NCI-H1694 treated with DMSO at 0.1 percent for 48 hours (cell line): ENCODE measurements at regions not wholly inside any gene's neighbourhood (a gene's known extent, or its start where the extent isn't known, plus 50 kb on each side); places are given as distances from the start of the nearest gene placed in this dataset.
"Not testable (repeated sequence)": the region's sequence is repeated elsewhere in the genome, so short reads cannot be mapped to it uniquely, and the experiment has no call there.

ENCODE experiments used
- DNase-seq: peaks from one replicate; lab custom pipeline; 2025; lab: John Stamatoyannopoulos, UW

DNA sequence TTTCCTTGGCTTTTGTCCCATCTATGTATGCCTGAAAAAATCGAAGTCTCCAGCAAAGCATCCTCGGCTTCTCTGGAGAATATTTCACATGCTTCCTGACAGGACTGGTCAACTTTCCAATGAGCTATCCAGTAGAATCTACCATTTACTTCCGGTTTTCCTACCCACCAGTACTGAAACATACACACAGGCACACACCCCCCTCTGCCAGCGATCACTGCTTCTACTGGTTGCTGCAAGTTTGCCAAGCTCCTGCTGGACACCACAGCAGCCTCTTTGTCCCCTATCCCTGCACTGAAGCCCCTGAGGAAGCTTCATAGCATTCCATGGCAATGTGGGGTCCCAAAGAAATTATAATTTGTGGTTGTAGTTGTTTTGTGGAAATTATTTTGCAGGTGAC, 536.8 kb downstream of the MATN1 start:
- DNase-seq = no peak

DNA sequence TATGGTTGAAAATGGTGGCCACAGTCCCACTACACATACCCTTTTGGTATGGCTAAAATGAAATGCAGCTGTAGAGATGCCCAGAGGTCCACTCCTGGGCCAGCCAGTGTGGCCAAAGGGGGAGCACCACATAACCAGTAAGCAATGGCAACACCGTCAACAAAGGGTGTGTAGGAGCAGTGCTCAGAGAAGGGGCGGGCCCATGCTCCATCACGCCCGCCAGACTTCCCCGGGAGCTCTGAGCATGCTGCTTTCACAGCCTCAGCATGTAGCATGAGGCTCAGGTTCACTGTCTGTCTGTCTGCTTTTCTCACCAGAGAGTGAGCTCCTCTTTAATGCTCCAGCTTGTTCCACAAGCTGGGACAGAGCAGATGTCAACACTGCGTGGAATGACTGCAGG, 537.6 kb downstream of the MATN1 start:
- DNase-seq = no peak

- DNase-seq = no peak
Observed at GRCh38 chr1:30185313-30185712, 538.1 kb downstream of the MATN1 start.

DNA sequence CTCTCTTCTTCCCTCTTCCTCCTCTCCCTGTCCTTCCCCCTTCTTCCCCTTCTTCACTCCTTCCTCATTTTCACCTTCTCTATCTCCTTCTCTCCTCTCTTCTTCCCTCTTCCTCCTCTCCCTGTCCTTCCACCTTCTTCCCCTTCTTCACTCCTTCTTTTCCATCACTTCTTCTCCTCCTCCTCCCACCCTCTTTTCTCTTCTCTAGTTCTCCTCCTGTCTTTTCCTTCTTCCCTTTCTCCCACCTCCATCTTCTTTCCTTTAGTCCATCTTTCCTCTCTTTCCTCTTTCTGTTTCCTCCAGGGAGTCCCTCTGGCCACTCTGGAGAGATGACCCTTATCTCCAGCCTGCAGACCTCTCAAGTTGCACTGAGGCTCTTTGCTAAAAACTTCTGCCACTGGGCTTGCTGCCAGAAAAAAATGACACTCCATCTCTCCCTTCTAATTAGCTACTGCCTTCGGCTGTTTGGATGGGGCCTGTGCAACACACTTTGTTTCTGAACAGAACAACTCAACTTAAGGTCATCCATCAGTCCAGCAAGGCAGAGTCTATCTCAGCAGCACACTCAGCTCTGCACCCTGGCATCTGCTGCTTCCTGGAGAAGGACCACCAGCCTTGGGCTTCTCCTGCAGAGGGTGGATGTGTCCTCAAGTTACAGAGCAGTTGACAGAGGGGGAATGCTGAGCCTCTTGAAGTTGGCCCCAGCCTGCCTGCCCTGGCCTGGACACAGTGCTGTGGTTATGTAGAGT, 538.8 kb downstream of the MATN1 start:
- no peak for DNase-seq

- no peak for DNase-seq
Observed at GRCh38 chr1:30183895-30184294, 539.5 kb downstream of the MATN1 start.

DNA sequence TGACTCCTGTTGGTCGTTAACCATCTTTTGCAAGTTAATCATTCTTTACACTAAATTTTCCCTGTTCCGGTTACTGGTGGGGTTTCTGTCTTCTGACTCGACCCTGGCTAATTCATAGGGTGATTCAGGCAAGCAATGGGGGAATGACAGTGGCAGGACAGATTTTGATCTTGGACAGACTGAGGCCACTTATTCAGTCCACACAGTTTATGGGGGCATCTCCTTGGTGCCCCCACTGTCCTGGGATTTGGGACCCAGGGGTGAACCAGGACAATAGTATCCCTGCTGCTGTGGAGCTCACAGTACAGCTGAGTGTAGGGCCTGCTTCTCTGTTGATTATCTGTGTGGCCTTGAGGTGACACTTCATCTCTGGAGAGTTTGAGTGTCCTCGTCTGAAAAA, 540.4 kb downstream of the MATN1 start:
- DNase-seq = no peak

- DNase-seq = no peak
Observed at GRCh38 chr1:30179942-30180543, 543.3 kb downstream of the MATN1 start.

- no peak for DNase-seq
Observed at GRCh38 chr1:30176477-30176876, 546.9 kb downstream of the MATN1 start.

GRCh38 chr1:30174499-30174898, 548.9 kb downstream of the MATN1 start:
- DNase-seq = no peak

DNA sequence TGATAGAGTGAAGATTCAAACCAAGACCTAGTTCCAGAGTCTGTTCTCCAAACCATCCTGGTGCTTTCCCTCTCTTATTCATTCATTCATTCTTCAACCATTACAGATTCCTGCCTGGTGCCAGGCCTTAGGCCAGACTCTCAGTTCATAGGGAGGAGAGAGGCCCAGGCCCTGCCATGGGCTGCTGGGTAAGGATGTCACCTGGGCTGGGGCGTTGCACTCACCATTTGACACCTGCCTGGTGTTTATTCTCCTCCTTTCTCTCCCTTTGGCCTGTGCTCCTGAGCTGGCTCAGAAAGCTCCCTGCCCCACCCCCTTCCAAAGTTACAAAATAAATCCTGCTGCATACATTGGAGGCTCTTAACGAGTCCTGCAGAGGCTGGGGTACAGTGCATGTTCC, 549.8 kb downstream of the MATN1 start:
- no peak for DNase-seq

- DNase-seq = no peak
Observed at GRCh38 chr1:30172757-30173156, 550.6 kb downstream of the MATN1 start.

GRCh38 chr1:30172299-30172694, 551.1 kb downstream of the MATN1 start:
- no peak for DNase-seq

- peak; percentile 2 for DNase-seq
Observed at GRCh38 chr1:30171537-30172298, 551.7 kb downstream of the MATN1 start.

DNA sequence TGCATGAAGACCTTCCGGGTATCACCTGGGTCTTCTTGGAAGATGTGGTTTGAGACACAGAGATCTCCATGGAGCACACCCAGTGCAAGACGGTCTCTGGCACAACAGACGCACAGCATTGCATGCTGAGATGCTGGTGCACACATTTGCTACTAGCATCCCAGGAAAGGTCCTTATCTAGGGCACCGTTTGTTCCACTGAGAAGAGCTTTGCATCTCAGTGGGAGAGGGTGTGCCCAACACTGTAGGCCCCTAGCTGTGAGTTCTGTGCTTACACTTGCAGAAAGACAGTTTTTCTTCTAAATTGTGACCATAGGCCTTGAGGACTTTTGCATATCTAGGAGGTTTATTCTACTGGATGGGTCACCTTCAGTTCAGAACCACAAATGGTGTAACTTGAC, 554.1 kb downstream of the MATN1 start:
- DNase-seq = no peak

GRCh38 chr1:30166174-30166573, 557.2 kb downstream of the MATN1 start:
- DNase-seq = no peak

DNA sequence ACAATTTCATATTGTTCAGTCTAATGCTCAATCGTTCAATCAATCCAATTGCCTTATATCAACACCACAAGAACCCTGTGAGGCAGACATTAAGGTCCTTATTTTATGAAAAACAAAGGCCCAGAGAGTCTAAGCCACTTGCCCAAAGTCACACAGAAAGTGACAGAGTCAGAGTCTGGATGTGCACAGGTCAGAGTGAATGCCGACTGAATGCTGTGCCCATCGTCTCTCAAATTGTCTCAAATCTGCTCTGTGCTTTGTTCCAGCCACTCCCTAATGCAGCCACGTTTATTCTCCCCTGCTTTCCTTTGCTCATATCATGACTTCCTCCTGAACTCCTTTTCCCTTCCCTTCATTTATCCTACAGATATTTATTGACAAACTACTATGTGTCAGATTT, 558.3 kb downstream of the MATN1 start:
- DNase-seq = no peak

- no peak for DNase-seq
Observed at GRCh38 chr1:30164693-30165092, 558.7 kb downstream of the MATN1 start.

GRCh38 chr1:30162565-30162964, 560.8 kb downstream of the MATN1 start:
- no peak for DNase-seq

DNA sequence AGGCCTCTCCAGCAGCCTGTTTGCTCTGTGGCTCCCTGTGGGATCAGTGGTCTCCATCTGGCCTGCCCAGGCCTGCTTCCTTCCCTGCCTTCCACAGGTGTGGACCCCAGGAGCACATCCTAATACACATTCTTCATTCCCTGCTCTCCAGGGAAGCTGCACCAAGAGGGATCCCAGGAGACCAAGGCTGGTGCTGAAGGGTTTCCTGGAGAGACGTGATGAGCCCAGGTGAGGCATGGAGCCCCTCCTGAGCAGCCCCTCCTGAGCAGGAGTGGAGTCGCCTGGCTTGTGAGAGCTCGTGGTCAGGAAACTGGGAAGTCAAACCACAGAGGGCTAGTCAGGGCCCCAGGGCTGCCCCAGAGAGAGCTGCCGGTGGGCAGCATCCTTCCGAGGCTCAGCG, 561.4 kb downstream of the MATN1 start:
- no peak for DNase-seq

GRCh38 chr1:30160999-30161689, 562.2 kb downstream of the MATN1 start:
- no peak for DNase-seq

DNA sequence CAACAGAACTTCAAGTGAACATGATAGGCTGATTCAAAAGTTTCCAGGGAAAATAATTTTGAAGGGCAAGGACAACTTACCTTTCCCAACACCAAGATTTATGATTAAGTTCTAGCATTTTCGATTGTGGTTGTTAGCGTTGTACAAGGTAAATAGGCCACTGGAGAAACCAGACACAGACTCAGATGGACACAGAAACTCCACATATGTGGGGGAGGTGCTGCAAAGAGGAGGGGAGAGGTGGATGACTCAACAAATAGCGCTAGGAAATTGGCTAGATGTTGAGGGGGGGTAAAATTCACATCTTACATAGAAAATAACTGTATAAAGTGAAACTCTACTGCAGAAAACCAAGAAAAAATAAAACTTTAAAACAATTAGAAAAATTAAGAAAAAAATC, 564.4 kb downstream of the MATN1 start:
- DNase-seq = no peak

DNA sequence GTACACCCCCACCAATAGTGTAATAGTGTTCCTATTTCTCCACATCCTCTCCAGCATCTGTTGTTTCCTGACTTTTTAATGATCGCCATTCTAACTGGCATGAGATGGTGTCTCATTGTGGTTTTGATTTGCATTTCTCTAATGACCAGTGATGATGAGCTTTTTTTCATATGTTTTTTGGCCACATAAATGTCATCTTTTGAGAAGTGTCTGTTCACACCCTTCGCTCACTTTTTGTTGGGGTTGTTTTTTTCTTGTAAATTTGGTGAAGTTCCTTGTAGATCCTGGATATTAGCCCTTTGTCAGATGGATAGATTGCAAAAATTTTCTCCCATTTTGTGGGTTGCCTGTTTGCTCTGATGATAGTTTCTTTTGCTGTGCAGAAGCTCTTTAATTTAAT, 567.7 kb downstream of the MATN1 start:
- not testable (repeated sequence) for DNase-seq

DNA sequence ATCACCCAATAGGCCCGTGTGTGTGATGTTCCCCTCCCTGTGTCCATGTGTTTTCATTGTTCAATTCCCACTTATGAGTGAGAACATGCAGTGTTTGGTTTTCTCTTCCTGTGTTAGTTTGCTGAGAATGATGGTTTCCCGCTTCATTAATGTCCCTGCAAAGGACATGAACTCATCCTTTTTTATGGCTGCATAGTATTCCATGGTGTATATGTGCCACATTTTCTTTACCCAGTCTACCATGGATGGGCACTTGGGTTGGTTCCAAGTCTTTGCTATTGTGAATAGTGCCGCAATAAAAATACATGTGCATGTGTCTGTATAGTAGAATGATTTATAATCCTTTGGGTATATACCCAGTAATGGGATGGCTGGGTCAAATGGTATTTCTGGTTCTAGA, 568.1 kb downstream of the MATN1 start:
- not testable (repeated sequence) for DNase-seq
